Breast epithelium (tissue), 4 donors: ENCODE measurements at regions not wholly inside any gene's neighbourhood (a gene's known extent, or its start where the extent isn't known, plus 50 kb on each side); places are given as distances from the start of the nearest gene placed in this dataset.
"Not testable (repeated sequence)": the region's sequence is repeated elsewhere in the genome, so short reads cannot be mapped to it uniquely, and the experiment has no call there.

Source experiments
- DNase-seq, 2 donors: peaks; one replicate each; pipeline ENCODE4 v3.0.0-alpha.2; 2019; ENCODE audit warnings: low spot score in 2 of 2
- H3K27ac ChIP-seq, 2 donors: fragments of 200-600 bp; sonication (generic) in 1 of 2; one replicate each; pipeline ENCODE4 v1.5.1; 2016 to 2019; ENCODE audit warnings: mild to moderate bottlenecking in 1 of 2
- H3K27me3 ChIP-seq, 2 donors: fragments of 200-600 bp; sonication (generic) in 1 of 2; one replicate each; pipeline versions ENCODE4 v1.5.1 to v1.6.0; 2017 to 2019; ENCODE audit warnings: control low read depth in 1 of 2, mild to moderate bottlenecking in 1 of 2
- H3K36me3 ChIP-seq: fragments of 200-600 bp; one replicate; pipeline ENCODE4 v1.5.1; 2019
- H3K4me1 ChIP-seq, 2 donors: fragments of 200-600 bp; sonication (generic); one replicate each; pipeline ENCODE4 v1.5.1; 2016 to 2019; ENCODE audit warnings: control low read depth in 1 of 2
- H3K4me3 ChIP-seq, 3 donors: fragments of 200-600 bp; sonication (generic); 1 replicate in 2 of 3; 2 replicates in 1 of 3; pipeline ENCODE4 v1.5.1; 2016 to 2019; ENCODE audit warnings: mild to moderate bottlenecking in 3 of 3, moderate library complexity in 2 of 3
- H3K9me3 ChIP-seq, 2 donors: fragments of 200-600 bp; sonication (generic) in 1 of 2; one replicate each; pipeline ENCODE4 v1.5.1; 2016 to 2019; ENCODE audit warnings: control low read depth in 1 of 2
- CTCF ChIP-seq, 3 donors: fragments of 450-650 bp; IDR thresholded peaks; one replicate each; pipeline ENCODE4 v1.5.1; 2016 to 2017; ENCODE audit warnings: antibody characterized with exemption in 3 of 3, mild to moderate bottlenecking in 3 of 3, moderate library complexity in 3 of 3
- POLR2A ChIP-seq: fragments of 450-650 bp; IDR thresholded peaks from one replicate; pipeline ENCODE4 v1.6.1; 2016; ENCODE audit warnings: antibody characterized with exemption, mild to moderate bottlenecking, moderate library complexity
- POLR2AphosphoS5 ChIP-seq, 3 donors: sonication (generic); formaldehyde crosslinking; IDR thresholded peaks; one replicate each; pipeline ENCODE4 v1.6.1; 2017; ENCODE audit warnings: antibody characterized with exemption in 3 of 3
- intact Hi-C: fragments of 100-400 bp; cut with DNase I; formaldehyde crosslinking; loops from one replicate; pipeline ENCODE4 v1.15.1; 2023; ENCODE audit warnings: low total_unique reads

GRCh38 chr2:150674283-150674682 is 186.8 kb upstream of the RND3 start:
- Histone ChIP-seq H3K4me3 (no peak overlapping the region), H3K4me1 (no peaks in the 10 kb centered on the region), H3K36me3 (no peaks in the 10 kb centered on the region), H3K27ac (no peak overlapping the region), H3K9me3 (no peaks in the 10 kb centered on the region), H3K27me3 (no peaks in the 10 kb centered on the region)
- no peak for DNase-seq
- TF ChIP-seq CTCF (IDR thresholded peaks at IDR 0.05) (no peak), POLR2A (no peak), POLR2AphosphoS5 (IDR thresholded peaks at IDR 0.05) (no peak)
- intact Hi-C loops = no loop called here

GRCh38 chr2:150672311-150672710 is 184.8 kb upstream of the RND3 start:
- DNase-seq = no peak
- no peaks in the 10 kb centered on the region for H3K9me3 ChIP-seq
- intact Hi-C loops = no loop called here

GRCh38 chr2:150669492-150669891 is 182.0 kb upstream of the RND3 start:
- TF ChIP-seq CTCF (IDR thresholded peaks at IDR 0.05) (no peak), POLR2AphosphoS5 (IDR thresholded peaks at IDR 0.05) (no peak), POLR2A (no peak)

More at GRCh38 chr2:150672311-150672710, 184.8 kb upstream of the RND3 start:
- no peak overlapping the region for H3K4me3 ChIP-seq
- TF ChIP-seq POLR2A = no peak
- no peak for TF ChIP-seq POLR2AphosphoS5 (IDR thresholded peaks at IDR 0.05)
- no peak for TF ChIP-seq CTCF (IDR thresholded peaks at IDR 0.05)
- H3K27ac ChIP-seq = no peak overlapping the region
- no peaks in the 10 kb centered on the region for H3K36me3 ChIP-seq
- H3K27me3 ChIP-seq = no peaks in the 10 kb centered on the region
- no peaks in the 10 kb centered on the region for H3K4me1 ChIP-seq

DNA sequence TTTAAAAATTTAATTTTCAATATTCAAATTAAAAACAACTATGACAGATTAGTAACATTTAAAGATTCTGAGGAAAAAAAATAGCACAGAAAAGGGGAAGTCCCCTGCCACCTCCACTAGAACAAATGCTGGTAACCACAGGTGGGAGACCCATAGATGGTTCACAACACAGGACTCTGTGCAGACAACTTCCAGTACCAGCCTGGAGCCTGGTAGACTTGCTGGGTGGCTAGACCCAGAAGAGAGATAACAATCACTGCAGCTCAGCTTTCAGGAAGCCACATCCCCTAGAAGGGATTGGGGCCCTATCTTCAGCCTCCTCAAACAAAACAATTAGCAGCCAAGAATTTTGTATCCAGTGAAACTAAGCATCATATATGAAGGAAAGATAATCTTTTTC is 179.6 kb upstream of the RND3 start:
- intact Hi-C loops, DNase-seq, H3K9me3 ChIP-seq, H3K27ac ChIP-seq, H3K36me3 ChIP-seq, H3K27me3 ChIP-seq, H3K4me1 ChIP-seq, H3K4me3 ChIP-seq: not testable (repeated sequence)

More at GRCh38 chr2:150669492-150669891, 182.0 kb upstream of the RND3 start:
- DNase-seq = no peak
- Histone ChIP-seq H3K27me3 (no peaks in the 10 kb centered on the region), H3K4me3 (no peak overlapping the region), H3K4me1 (no peaks in the 10 kb centered on the region), H3K9me3 (no peaks in the 10 kb centered on the region), H3K36me3 (no peaks in the 10 kb centered on the region), H3K27ac (no peak overlapping the region)
- intact Hi-C loops = no loop called here

DNA sequence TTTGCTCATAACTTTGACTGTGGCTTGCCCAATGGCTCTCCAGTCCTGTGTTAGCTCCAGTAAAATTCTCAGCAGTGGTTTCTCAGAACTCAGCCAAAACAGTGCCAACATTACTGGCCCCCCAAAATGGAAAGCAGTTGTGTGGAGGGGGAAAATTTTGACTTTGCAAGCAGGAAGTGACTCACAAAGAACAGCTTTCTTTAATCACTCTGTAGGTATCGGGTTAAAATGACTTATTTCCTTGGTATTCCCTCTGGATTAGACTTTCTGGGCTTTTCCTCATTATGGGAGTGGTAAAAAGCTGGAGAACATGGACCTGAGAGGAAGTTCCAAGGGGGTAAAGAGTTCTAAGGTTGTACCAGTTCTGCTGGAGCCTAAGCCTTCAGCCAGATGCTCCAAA is 175.7 kb upstream of the RND3 start:
- intact Hi-C loops = no loop called here
- H3K4me3 ChIP-seq = no peak overlapping the region
- no peak for DNase-seq
- H3K4me1 ChIP-seq = no peaks in the 10 kb centered on the region
- TF ChIP-seq POLR2AphosphoS5 (IDR thresholded peaks at IDR 0.05) = no peak
- TF ChIP-seq CTCF (IDR thresholded peaks at IDR 0.05) = no peak
- TF ChIP-seq POLR2A = no peak
- H3K27ac ChIP-seq = no peak overlapping the region
- H3K27me3 ChIP-seq = no peaks in the 10 kb centered on the region
- peaks cover 0 to 5% of the 10 kb centered on the region in 2 donors for H3K9me3 ChIP-seq
- no peaks in the 10 kb centered on the region for H3K36me3 ChIP-seq

GRCh38 chr2:150656002-150656401 is 168.5 kb upstream of the RND3 start:
- intact Hi-C loops = no loop called here
- H3K4me3 ChIP-seq = no peak overlapping the region

More at GRCh38 chr2:150656002-150656401, 168.5 kb upstream of the RND3 start:
- no peak for DNase-seq
- Histone ChIP-seq H3K27ac (no peak overlapping the region), H3K27me3 (no peaks in the 10 kb centered on the region), H3K4me1 (no peaks in the 10 kb centered on the region), H3K36me3 (no peaks in the 10 kb centered on the region), H3K9me3 (no peaks in the 10 kb centered on the region)
- no peak for TF ChIP-seq CTCF (IDR thresholded peaks at IDR 0.05)
- TF ChIP-seq POLR2A = no peak
- no peak for TF ChIP-seq POLR2AphosphoS5 (IDR thresholded peaks at IDR 0.05)
